ENCODE measurements at regions not wholly inside any gene's neighbourhood (a gene's known extent, or its start where the extent isn't known, plus 50 kb on each side); places are given as distances from the start of the nearest gene placed in this dataset.

DNA sequence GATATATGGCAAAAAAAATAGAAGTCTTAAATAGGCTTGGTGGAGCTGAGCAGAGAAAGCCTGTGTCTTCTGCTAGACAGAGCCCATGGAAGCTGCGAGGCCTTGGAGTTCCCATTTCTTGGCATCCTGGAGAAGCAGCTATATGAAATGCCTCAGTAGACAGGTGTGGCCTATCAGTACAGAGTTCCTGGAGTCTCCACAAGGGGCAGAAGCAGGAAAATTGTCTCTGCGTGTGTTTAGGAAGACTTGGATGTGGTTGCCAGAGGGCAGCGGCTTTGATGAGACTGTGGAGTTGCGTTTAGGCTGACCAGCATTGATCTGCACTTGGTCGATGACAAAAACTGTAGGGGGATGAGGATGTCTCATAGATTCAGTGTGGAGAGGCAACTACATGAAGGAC is 334.5 kb upstream of the SEL1L start:
- TF ChIP-seq CTCF (conservative IDR thresholded peaks at IDR 0.05; ENCODE audit: low read depth in 2 of 2) (peak; percentile 45 to 49), ETS1 (IDR thresholded peaks at IDR 0.05) (no peak), EZH2phosphoT487 (IDR thresholded peaks at IDR 0.05; ENCODE audit: unreplicated experiment) (no peak)

Measured in GM23338 (cell line).